Endothelial cell of umbilical vein (primary cell): ENCODE measurements at regions not wholly inside any gene's neighbourhood (a gene's known extent, or its start where the extent isn't known, plus 50 kb on each side); places are given as distances from the start of the nearest gene placed in this dataset.

Experiments used
- BruUV-seq: library from RNA; stranded (reverse); fragments of 400-500 nt; replicated peaks from 2 replicates; lab custom pipeline; 2021; lab: Mats Ljungman, UMichigan
- CTCF ChIA-PET: fragments of 300-600, 350-600 bp; sonication (Branson Sonifier 250); formaldehyde crosslinking; loops from one replicate; lab custom pipeline; 2021; ENCODE audit warnings: antibody characterized with exemption, inconsistent platforms; lab: Charles Lee
- POLR2A ChIA-PET: fragments of 300-600, 350-600 bp; sonication (Branson Sonifier 250); formaldehyde crosslinking; loops from one replicate; lab custom pipeline; 2021; ENCODE audit warnings: antibody characterized with exemption, inconsistent platforms; lab: Charles Lee
- DNase-seq: peaks from one replicate; pipeline ENCODE4 v3.0.0-alpha.2; 2011; ENCODE audit warnings: low read depth, low spot score
- FAIRE-seq: peaks from 2 replicates; lab custom pipeline; 2011; peaks lifted over from hg19 to GRCh38; lab: Jason Lieb, UNC
- H2AFZ ChIP-seq: 2 replicates; pipeline ENCODE4 v1.6.0; 2012; ENCODE audit warnings: low read depth, low read length, control low read depth, inconsistent platforms
- H3K27ac ChIP-seq: 2 replicates; pipeline ENCODE4 v1.5.1; 2011; ENCODE audit warnings: low read depth, mild to moderate bottlenecking, control low read depth, low read length, moderate library complexity; ENCODE audit not compliant: insufficient read depth
- H3K27me3 ChIP-seq, 2 experiments: 2 replicates each; pipeline versions ENCODE4 v1.6.0 to v1.6.1; 2011; ENCODE audit warnings: low read length in 2 of 2, mixed read lengths in 1 of 2; ENCODE audit not compliant: control insufficient read depth in 2 of 2, insufficient read depth in 2 of 2
- H3K36me3 ChIP-seq, 2 experiments: 2 replicates in 1 of 2; 3 replicates in 1 of 2; pipeline ENCODE4 v1.5.1; 2011; ENCODE audit warnings: low read length in 2 of 2, mild to moderate bottlenecking in 1 of 2, moderate library complexity in 1 of 2; ENCODE audit not compliant: control insufficient read depth in 2 of 2, insufficient read depth in 2 of 2; ENCODE audit errors: extremely low read depth in 1 of 2
- H3K4me1 ChIP-seq: 3 replicates; pipeline ENCODE4 v1.5.1; 2011; ENCODE audit warnings: mild to moderate bottlenecking, low read length; ENCODE audit not compliant: control insufficient read depth, insufficient read depth; ENCODE audit errors: extremely low read depth
- H3K4me2 ChIP-seq: 2 replicates; pipeline ENCODE4 v1.6.1; 2011; ENCODE audit warnings: low read length, control low read depth, mixed read lengths; ENCODE audit not compliant: insufficient read depth
- H3K4me3 ChIP-seq, 3 experiments: fragments of 200-600 bp in 1 of 3; sonication (generic), shearing (Covaris generic) in 1 of 3; replicated peaks in 1 of 3; 2 replicates each; pipeline ENCODE4 v1.5.1; 2011 to 2016; ENCODE audit warnings: control low read depth in 3 of 3, low read length in 3 of 3, mild to moderate bottlenecking in 2 of 3, inconsistent platforms in 1 of 3, low read depth in 1 of 3, moderate library complexity in 1 of 3; ENCODE audit not compliant: insufficient read depth in 1 of 3
- H3K79me2 ChIP-seq: 2 replicates; pipeline ENCODE4 v1.6.0; 2012; ENCODE audit warnings: low read length, inconsistent platforms; ENCODE audit not compliant: control insufficient read depth, insufficient read depth
- H3K9ac ChIP-seq: replicated peaks from 2 replicates; pipeline ENCODE3; 2011; ENCODE audit warnings: low read length, control low read depth; ENCODE audit not compliant: insufficient read depth; ENCODE audit errors: extremely low read depth
- H3K9me1 ChIP-seq: replicated peaks from 3 replicates; pipeline ENCODE4 v1.6.0; 2011; ENCODE audit warnings: mild to moderate bottlenecking, low read length; ENCODE audit not compliant: control insufficient read depth, insufficient read depth; ENCODE audit errors: extremely low read depth
- H3K9me3 ChIP-seq: replicated peaks from 2 replicates; pipeline ENCODE4 v1.5.1; 2012; ENCODE audit warnings: low read length, inconsistent platforms; ENCODE audit not compliant: control insufficient read depth, insufficient read depth
- H4K20me1 ChIP-seq: replicated peaks from 2 replicates; pipeline ENCODE3; 2011; ENCODE audit warnings: mild to moderate bottlenecking, low read length; ENCODE audit not compliant: control insufficient read depth, insufficient read depth; ENCODE audit errors: extremely low read depth
- CTCF ChIP-seq, 2 donors: IDR thresholded peaks; 1 replicate in 1 of 2; 2 replicates in 1 of 2; pipeline ENCODE4 v1.5.1; 2011; ENCODE audit warnings: low read length in 2 of 2, mild to moderate bottlenecking in 2 of 2, moderate library complexity in 2 of 2, control low read depth in 1 of 2, inconsistent platforms in 1 of 2, low read depth in 1 of 2; ENCODE audit not compliant: insufficient read depth in 1 of 2; ENCODE audit errors: extremely low read depth in 1 of 2
- JUN ChIP-seq: IDR thresholded peaks from 2 replicates; pipeline ENCODE4 v1.6.1; 2011; ENCODE audit warnings: borderline replicate concordance, low read depth; ENCODE audit not compliant: insufficient read length, insufficient read depth
- MYC ChIP-seq: IDR thresholded peaks from one replicate; pipeline ENCODE4 v1.6.1; 2011; ENCODE audit warnings: mild to moderate bottlenecking, low read depth, low read length
- POLR2A ChIP-seq: IDR thresholded peaks from 2 replicates; pipeline ENCODE4 v1.6.1; 2012; ENCODE audit warnings: low read depth, mild to moderate bottlenecking, control low read depth, low read length
- POLR2AphosphoS5 ChIP-seq: IDR thresholded peaks from 2 replicates; pipeline ENCODE4 v1.6.1; 2012; ENCODE audit warnings: low read depth, mild to moderate bottlenecking, control low read depth, low read length, moderate library complexity; ENCODE audit not compliant: insufficient read depth
- dilution Hi-C: fragments of 300-500 bp; cut with MboI; formaldehyde crosslinking; loops from one replicate; pipeline ENCODE4 v1.15.0; 2019; ENCODE audit warnings: low sequenced_read_pairs; ENCODE audit not compliant: extremely low pct_ligation_motif_present
- intact Hi-C: fragments of 100-400 bp; cut with micrococcal nuclease; formaldehyde crosslinking; loops from one replicate; pipeline ENCODE4 v1.10.0; 2022

- peaks cover 3% of the 10 kb centered on the region for H3K4me1 ChIP-seq
- H3K4me3 ChIP-seq: no peak overlapping the region
- no peaks in the 10 kb centered on the region for H3K27me3 ChIP-seq
- no peaks in the 10 kb centered on the region for H3K9me3 ChIP-seq
- intact Hi-C loops: loop anchor here (1.0 kb wide), 4 partner anchors 156 to 974 kb away; no protein-coding TSS in a partner anchor
- ChIA-PET CTCF (interaction anchor here (0.6 to 3.6 kb wide), 23 partner anchors 10 to 1488 kb away, joined by 3 to 111 read pairs (median 5); partner anchors contain the start of gene NELL2), POLR2A (no interaction called here)
- FAIRE-seq (peak; percentile 31), DNase-seq (peak; percentile 74)
- TF ChIP-seq POLR2AphosphoS5: no peak
- TF ChIP-seq POLR2A: no peak
- no peak for TF ChIP-seq JUN
- TF ChIP-seq CTCF (IDR thresholded peaks at IDR 0.05; ENCODE audit: extremely low read depth in 1 of 2, insufficient read depth in 1 of 2, low read depth in 1 of 2, low read length in 2 of 2): peak; percentile 6 to 30
- no peak for TF ChIP-seq MYC
- H3K9me1 ChIP-seq: no peaks in the 10 kb centered on the region
- H3K4me2 ChIP-seq: no peak overlapping the region
- no peak overlapping the region for H3K9ac ChIP-seq
- H3K79me2 ChIP-seq: no peaks in the 10 kb centered on the region
- no peaks in the 10 kb centered on the region for H4K20me1 ChIP-seq
- no peak overlapping the region for H3K27ac ChIP-seq
- no peaks in the 10 kb centered on the region for H3K36me3 ChIP-seq
- H2AFZ ChIP-seq: no peak overlapping the region
- no TSS peak for BruUV-seq
- dilution Hi-C loops: no loop called here
Measured at GRCh38 chr12:44930972-44931600, 55.0 kb upstream of the NELL2 start.
